SK-N-SH (cell line): ENCODE measurements at regions not wholly inside any gene's neighbourhood (a gene's known extent, or its start where the extent isn't known, plus 50 kb on each side); places are given as distances from the start of the nearest gene placed in this dataset.

Source experiments
- CTCF ChIA-PET: fragments of 300-600, 350-600 bp; formaldehyde crosslinking; extraction: SDS; loops from one replicate; lab custom pipeline; 2021; lab: Yijun Ruan, JAX
- POLR2A ChIA-PET: fragments of 350-600 bp; sonication (Branson Sonifier 250); formaldehyde crosslinking; extraction: SDS; loops from one replicate; lab custom pipeline; 2020; ENCODE audit warnings: antibody characterized with exemption, inconsistent platforms; lab: Yijun Ruan, JAX
- DNase-seq: peaks from one replicate; pipeline ENCODE4 v3.0.0; 2012
- H2AFZ ChIP-seq: fragments of 200-600 bp; sonication (generic); 2 replicates; pipeline ENCODE4 v1.8.1; 2016; ENCODE audit warnings: antibody characterized with exemption, mild to moderate bottlenecking, low read depth
- H3F3A ChIP-seq: fragments of 200-600 bp; sonication (generic); replicated peaks from 2 replicates; pipeline ENCODE3; 2016; ENCODE audit warnings: antibody characterized with exemption, mild to moderate bottlenecking; ENCODE audit not compliant: insufficient read depth
- H3K27ac ChIP-seq, 2 experiments: fragments of 200-500 bp in 1 of 2; fragments of 200-600 bp in 1 of 2; sonication (Bioruptor generic) in 1 of 2; sonication (generic), shearing (Covaris generic) in 1 of 2; 2 replicates each; pipeline versions ENCODE4 v1.5.1 to v1.6.1; 2014 to 2016; ENCODE audit warnings: low read depth in 2 of 2, inconsistent platforms in 1 of 2, low read length in 1 of 2, mild to moderate bottlenecking in 1 of 2, mixed read lengths in 1 of 2
- H3K27me3 ChIP-seq: fragments of 200-600 bp; sonication (generic), shearing (Covaris generic); 2 replicates; pipeline ENCODE4 v1.6.1; 2016; ENCODE audit warnings: mixed run types; ENCODE audit not compliant: insufficient read depth
- H3K36me3 ChIP-seq, 2 experiments: fragments of 200-500 bp in 1 of 2; fragments of 200-600 bp in 1 of 2; sonication (Bioruptor generic) in 1 of 2; sonication (generic) in 1 of 2; replicated peaks in 1 of 2; 2 replicates each; pipeline versions ENCODE3 to v1.5.1; 2014 to 2016; ENCODE audit warnings: low read length in 1 of 2, mild to moderate bottlenecking in 1 of 2; ENCODE audit not compliant: insufficient read depth in 2 of 2, control insufficient read depth in 1 of 2
- H3K4me1 ChIP-seq, 2 experiments: fragments of 200-500 bp in 1 of 2; fragments of 200-600 bp in 1 of 2; sonication (Bioruptor generic) in 1 of 2; sonication (generic), shearing (Covaris generic) in 1 of 2; 2 replicates each; pipeline versions ENCODE4 v1.5.1 to v1.6.1; 2014 to 2016; ENCODE audit warnings: low read depth in 1 of 2, low read length in 1 of 2, mixed run types in 1 of 2; ENCODE audit not compliant: insufficient read depth in 2 of 2, control insufficient read depth in 1 of 2
- H3K4me2 ChIP-seq: fragments of 200-600 bp; sonication (generic), shearing (Covaris generic); 2 replicates; pipeline ENCODE4 v1.6.1; 2017; ENCODE audit warnings: mixed run types
- H3K4me3 ChIP-seq, 2 experiments: fragments of 200-500 bp in 1 of 2; fragments of 200-600 bp in 1 of 2; sonication (Bioruptor generic) in 1 of 2; sonication (generic), shearing (Covaris generic) in 1 of 2; 2 replicates each; pipeline versions ENCODE4 v1.5.1 to v1.8.1; 2014 to 2016; ENCODE audit warnings: low read depth in 2 of 2, inconsistent platforms in 1 of 2, low read length in 1 of 2, mild to moderate bottlenecking in 1 of 2, mixed read lengths in 1 of 2, moderate library complexity in 1 of 2
- H3K79me2 ChIP-seq: fragments of 200-600 bp; sonication (generic); 2 replicates; pipeline ENCODE4 v1.8.1; 2017; ENCODE audit warnings: mild to moderate bottlenecking; ENCODE audit not compliant: insufficient read depth
- H3K9ac ChIP-seq: fragments of 200-600 bp; sonication (generic); 2 replicates; pipeline ENCODE4 v1.6.1; 2017; ENCODE audit warnings: mixed run types
- H3K9me2 ChIP-seq: fragments of 200-600 bp; sonication (generic); 2 replicates; pipeline ENCODE4 v1.6.1; 2017; ENCODE audit warnings: mixed run types
- H3K9me3 ChIP-seq: fragments of 200-600 bp; sonication (generic); 2 replicates; pipeline ENCODE4 v1.6.1; 2017; ENCODE audit warnings: mixed run types, mild to moderate bottlenecking, moderate library complexity
- H4K20me1 ChIP-seq: fragments of 200-600 bp; sonication (generic); 2 replicates; pipeline ENCODE4 v1.6.1; 2017; ENCODE audit warnings: mild to moderate bottlenecking, mixed run types; ENCODE audit not compliant: insufficient read depth
- CHD2 ChIP-seq: fragments of 150-350 bp; IDR thresholded peaks from 2 replicates; pipeline ENCODE4 v1.6.1; 2018; ENCODE audit warnings: low read length; ENCODE audit not compliant: partially characterized antibody
- EP300 ChIP-seq, 2 experiments: IDR thresholded peaks; 2 replicates each; pipeline versions ENCODE4 v1.4.0 to v1.6.1; 2012; ENCODE audit warnings: borderline replicate concordance in 1 of 2, low read depth in 1 of 2, low read length in 1 of 2
- EZH2phosphoT487 ChIP-seq: fragments of 200-600 bp; sonication (generic); IDR thresholded peaks from 2 replicates; pipeline ENCODE4 v1.6.1; 2017; ENCODE audit warnings: low read depth, mixed run types, mild to moderate bottlenecking, antibody characterized with exemption, moderate library complexity, borderline replicate concordance
- GABPA ChIP-seq: IDR thresholded peaks from 2 replicates; pipeline ENCODE4 v1.4.0; 2012; ENCODE audit warnings: low read depth, mild to moderate bottlenecking
- MXI1 ChIP-seq: IDR thresholded peaks from 2 replicates; pipeline ENCODE4 v1.6.1; 2012; ENCODE audit warnings: mild to moderate bottlenecking, low read depth, low read length, improper control_type of control experiment
- NFIC ChIP-seq: IDR thresholded peaks from 2 replicates; pipeline ENCODE4 v1.4.0; 2012; ENCODE audit warnings: borderline replicate concordance
- POLR2AphosphoS5 ChIP-seq: IDR thresholded peaks from 2 replicates; pipeline ENCODE4 v1.6.1; 2012; ENCODE audit warnings: low read depth, low read length
- RAD21 ChIP-seq: IDR thresholded peaks from 2 replicates; pipeline ENCODE4 v1.6.1; 2012; ENCODE audit warnings: mild to moderate bottlenecking, low read length
- RCOR1 ChIP-seq: fragments of 150-350 bp; IDR thresholded peaks from 2 replicates; pipeline ENCODE4 v1.6.1; 2017; ENCODE audit warnings: antibody characterized with exemption, low read length
- RFX5 ChIP-seq: IDR thresholded peaks from 2 replicates; pipeline ENCODE4 v1.6.1; 2012; ENCODE audit warnings: mild to moderate bottlenecking, improper control_type of control experiment, low read length
- RXRA ChIP-seq: IDR thresholded peaks from 2 replicates; pipeline ENCODE4 v1.4.0; 2012; ENCODE audit warnings: low read depth, mild to moderate bottlenecking, borderline replicate concordance
- SIN3A ChIP-seq: IDR thresholded peaks from 2 replicates; pipeline ENCODE4 v1.6.1; 2012; ENCODE audit warnings: low read depth, mild to moderate bottlenecking, low read length, moderate library complexity, borderline replicate concordance
- TCF12 ChIP-seq: IDR thresholded peaks from 2 replicates; pipeline ENCODE4 v1.4.0; 2012
- TEAD4 ChIP-seq: IDR thresholded peaks from 2 replicates; pipeline ENCODE4 v1.4.0; 2012; ENCODE audit warnings: mild to moderate bottlenecking, borderline replicate concordance; ENCODE audit not compliant: insufficient read depth
- YY1 ChIP-seq: IDR thresholded peaks from 2 replicates; pipeline ENCODE4 v1.4.0; 2012; ENCODE audit warnings: low read depth, mild to moderate bottlenecking
- WGBS: methylation state at CpG from one replicate; pipeline ENCODE4 v1.1.6; 2017; ENCODE audit warnings: low lambda C conversion rate; 5-methylcytosine and 5-hydroxymethylcytosine counted together
- TF ChIP-seq, protein P1 (sequence below): IDR thresholded peaks from 2 replicates; pipeline ENCODE4 v1.4.0; 2012; ENCODE audit warnings: low read depth, borderline replicate concordance
- TF ChIP-seq, protein P2 (sequence below): IDR thresholded peaks from 2 replicates; pipeline ENCODE4 v1.4.0; 2012; ENCODE audit warnings: low read depth
- TF ChIP-seq, protein P3 (sequence below): IDR thresholded peaks from 2 replicates; pipeline ENCODE4 v1.4.0; 2012; ENCODE audit warnings: low read depth, borderline replicate concordance
- TF ChIP-seq, protein P4 (sequence below): fragments of 150-350 bp; IDR thresholded peaks from 2 replicates; pipeline ENCODE4 v1.6.1; 2017; ENCODE audit warnings: antibody characterized with exemption, low read length, low read depth, borderline replicate concordance

DNA sequence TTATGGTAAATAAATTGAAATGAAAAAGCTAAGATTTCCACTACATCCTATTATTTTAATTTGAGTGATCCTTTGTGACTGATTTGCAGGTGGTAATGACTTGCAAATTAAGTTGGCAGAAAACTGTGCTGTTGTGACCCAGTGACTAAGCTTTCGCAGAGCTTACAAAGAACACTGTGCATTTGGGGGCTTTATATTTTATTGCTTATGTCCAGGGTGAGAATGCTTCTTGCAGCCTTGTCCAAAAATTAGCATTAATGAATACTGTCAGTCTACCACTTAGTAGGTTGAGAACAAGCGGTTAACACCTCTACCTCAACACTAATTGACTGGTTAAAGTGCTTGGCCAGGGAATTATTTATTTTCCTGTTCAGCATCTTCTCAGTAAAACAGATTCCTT lies 991.3 kb upstream of the DIAPH2 start:
- CTCF ChIA-PET, result no interaction called here
- Histone ChIP-seq H3K9me2 (no peaks in the 10 kb centered on the region), H3F3A (no peaks in the 10 kb centered on the region), H3K9ac (no peak overlapping the region), H3K36me3 (no peaks in the 10 kb centered on the region), H2AFZ (no peak overlapping the region), H3K4me1 (no peaks in the 10 kb centered on the region), H3K79me2 (no peaks in the 10 kb centered on the region), H3K27me3 (no peaks in the 10 kb centered on the region), H3K4me2 (no peak overlapping the region), H3K27ac (no peak overlapping the region), H3K4me3 (no peak overlapping the region), H4K20me1 (no peaks in the 10 kb centered on the region), H3K9me3 (no peaks in the 10 kb centered on the region)
- WGBS, result 20% methylated on average over 2 of the region's 2 CpGs
- no peak for DNase-seq
- POLR2A ChIA-PET, result no interaction called here
- no peak for TF ChIP-seq EZH2phosphoT487
- TF ChIP-seq TEAD4, result no peak
- TF ChIP-seq, protein P1, sequence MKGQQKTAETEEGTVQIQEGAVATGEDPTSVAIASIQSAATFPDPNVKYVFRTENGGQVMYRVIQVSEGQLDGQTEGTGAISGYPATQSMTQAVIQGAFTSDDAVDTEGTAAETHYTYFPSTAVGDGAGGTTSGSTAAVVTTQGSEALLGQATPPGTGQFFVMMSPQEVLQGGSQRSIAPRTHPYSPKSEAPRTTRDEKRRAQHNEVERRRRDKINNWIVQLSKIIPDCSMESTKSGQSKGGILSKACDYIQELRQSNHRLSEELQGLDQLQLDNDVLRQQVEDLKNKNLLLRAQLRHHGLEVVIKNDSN, result no peak
- TF ChIP-seq TCF12, result no peak
- TF ChIP-seq CHD2, result no peak
- TF ChIP-seq RAD21, result no peak

DNA sequence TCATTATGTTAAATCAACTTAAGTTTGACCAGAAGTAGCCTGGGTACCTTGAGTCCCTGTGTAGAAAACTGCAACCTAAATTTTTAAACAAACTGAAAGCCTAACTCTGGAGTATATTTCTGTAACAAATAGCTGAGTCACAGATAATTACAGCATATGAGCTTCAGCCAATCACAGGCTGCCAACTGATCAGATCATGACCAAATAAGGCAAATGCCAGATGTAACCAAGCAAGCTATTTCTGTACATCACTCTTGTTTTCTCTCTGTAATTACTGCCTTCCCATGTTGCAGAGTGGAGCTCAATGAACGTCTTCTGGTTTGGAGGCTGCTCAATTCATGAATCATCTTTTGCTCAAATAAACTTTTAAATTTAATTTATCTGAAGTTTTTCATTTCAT lies 980.9 kb upstream of the DIAPH2 start:
- DNase-seq, result no peak
- 3% methylated on average over 1 of the region's 1 CpG for WGBS
- Histone ChIP-seq H3K27me3 (no peaks in the 10 kb centered on the region), H3K9me2 (no peaks in the 10 kb centered on the region), H3K27ac (no peak overlapping the region), H3K36me3 (no peaks in the 10 kb centered on the region), H3K9me3 (no peaks in the 10 kb centered on the region), H3K79me2 (no peaks in the 10 kb centered on the region), H4K20me1 (no peaks in the 10 kb centered on the region)
- POLR2A ChIA-PET, result no interaction called here
- CTCF ChIA-PET, result no interaction called here
- TF ChIP-seq RAD21 (no peak), EZH2phosphoT487 (no peak), EP300 (IDR thresholded peaks at IDR 0.05; ENCODE audit: borderline replicate concordance in 1 of 2, low read depth in 1 of 2, low read length in 1 of 2) (no peak), RXRA (no peak), TEAD4 (no peak), GABPA (no peak), SIN3A (no peak), MXI1 (no peak), RFX5 (no peak), TCF12 (no peak), NFIC (no peak), RCOR1 (no peak), YY1 (no peak), POLR2AphosphoS5 (no peak)
- TF ChIP-seq, protein P2, sequence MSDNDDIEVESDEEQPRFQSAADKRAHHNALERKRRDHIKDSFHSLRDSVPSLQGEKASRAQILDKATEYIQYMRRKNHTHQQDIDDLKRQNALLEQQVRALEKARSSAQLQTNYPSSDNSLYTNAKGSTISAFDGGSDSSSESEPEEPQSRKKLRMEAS, result no peak
- TF ChIP-seq, protein P3, sequence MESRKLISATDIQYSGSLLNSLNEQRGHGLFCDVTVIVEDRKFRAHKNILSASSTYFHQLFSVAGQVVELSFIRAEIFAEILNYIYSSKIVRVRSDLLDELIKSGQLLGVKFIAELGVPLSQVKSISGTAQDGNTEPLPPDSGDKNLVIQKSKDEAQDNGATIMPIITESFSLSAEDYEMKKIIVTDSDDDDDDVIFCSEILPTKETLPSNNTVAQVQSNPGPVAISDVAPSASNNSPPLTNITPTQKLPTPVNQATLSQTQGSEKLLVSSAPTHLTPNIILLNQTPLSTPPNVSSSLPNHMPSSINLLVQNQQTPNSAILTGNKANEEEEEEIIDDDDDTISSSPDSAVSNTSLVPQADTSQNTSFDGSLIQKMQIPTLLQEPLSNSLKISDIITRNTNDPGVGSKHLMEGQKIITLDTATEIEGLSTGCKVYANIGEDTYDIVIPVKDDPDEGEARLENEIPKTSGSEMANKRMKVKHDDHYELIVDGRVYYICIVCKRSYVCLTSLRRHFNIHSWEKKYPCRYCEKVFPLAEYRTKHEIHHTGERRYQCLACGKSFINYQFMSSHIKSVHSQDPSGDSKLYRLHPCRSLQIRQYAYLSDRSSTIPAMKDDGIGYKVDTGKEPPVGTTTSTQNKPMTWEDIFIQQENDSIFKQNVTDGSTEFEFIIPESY, result no peak
- TF ChIP-seq, protein P4, sequence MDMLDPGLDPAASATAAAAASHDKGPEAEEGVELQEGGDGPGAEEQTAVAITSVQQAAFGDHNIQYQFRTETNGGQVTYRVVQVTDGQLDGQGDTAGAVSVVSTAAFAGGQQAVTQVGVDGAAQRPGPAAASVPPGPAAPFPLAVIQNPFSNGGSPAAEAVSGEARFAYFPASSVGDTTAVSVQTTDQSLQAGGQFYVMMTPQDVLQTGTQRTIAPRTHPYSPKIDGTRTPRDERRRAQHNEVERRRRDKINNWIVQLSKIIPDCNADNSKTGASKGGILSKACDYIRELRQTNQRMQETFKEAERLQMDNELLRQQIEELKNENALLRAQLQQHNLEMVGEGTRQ, result no peak
- TF ChIP-seq, all 33 proteins: peak for 0
- no peak overlapping the region for H3K4me2 ChIP-seq
- no peak overlapping the region for H2AFZ ChIP-seq
- no peak overlapping the region for H3K4me3 ChIP-seq
- no peaks in the 10 kb centered on the region for H3K4me1 ChIP-seq
- H3F3A ChIP-seq, result no peaks in the 10 kb centered on the region
- no peak overlapping the region for H3K9ac ChIP-seq
